GM21381 (cell line): ENCODE measurements at regions not wholly inside any gene's neighbourhood (a gene's known extent, or its start where the extent isn't known, plus 50 kb on each side); places are given as distances from the start of the nearest gene placed in this dataset.

Experiments used
- ATAC-seq: cut with Tn5 transposase; IDR thresholded peaks from one replicate; pipeline ENCODE4 v1.9.1; 2021; ENCODE audit warnings: mild to moderate bottlenecking, moderate library complexity; ENCODE audit not compliant: unreplicated experiment

DNA sequence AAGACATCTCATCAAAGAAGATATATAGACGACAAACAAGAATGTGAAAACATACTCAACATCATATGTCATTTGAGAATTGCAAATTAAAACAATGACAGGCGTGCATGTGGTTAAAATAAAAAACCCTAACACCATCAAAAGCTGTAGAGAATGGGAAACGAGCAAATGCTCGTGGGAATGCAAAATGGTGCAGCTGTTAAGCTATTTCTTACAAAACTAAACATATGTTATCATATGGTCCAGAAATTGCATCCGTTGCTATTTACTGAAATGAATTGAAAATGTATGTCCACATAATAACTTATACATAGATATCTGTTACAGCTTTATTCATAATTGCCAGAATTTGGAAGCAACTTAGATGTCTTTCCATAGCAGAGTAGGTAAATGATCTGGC is 574.4 kb downstream of the TNS3 start:
- ATAC-seq: no peak

DNA sequence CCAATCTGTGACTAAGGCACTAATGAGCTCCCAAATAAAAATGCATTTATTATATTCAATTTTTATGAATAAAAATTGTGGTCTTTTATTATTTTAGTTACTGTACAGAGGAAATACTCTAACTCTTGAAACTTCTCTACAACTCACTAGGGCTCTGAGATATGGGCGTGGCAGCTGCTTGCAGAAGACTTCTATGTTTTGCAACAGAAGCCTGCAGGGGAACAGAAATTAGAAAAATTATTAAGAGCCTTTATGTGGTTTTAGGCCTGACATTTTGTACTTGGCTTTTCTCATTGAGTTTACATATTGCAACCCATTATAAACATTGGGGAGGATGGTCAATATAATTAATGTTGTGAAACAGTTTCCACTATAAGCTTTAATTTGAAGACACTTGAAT is 581.4 kb downstream of the TNS3 start:
- no peak for ATAC-seq

DNA sequence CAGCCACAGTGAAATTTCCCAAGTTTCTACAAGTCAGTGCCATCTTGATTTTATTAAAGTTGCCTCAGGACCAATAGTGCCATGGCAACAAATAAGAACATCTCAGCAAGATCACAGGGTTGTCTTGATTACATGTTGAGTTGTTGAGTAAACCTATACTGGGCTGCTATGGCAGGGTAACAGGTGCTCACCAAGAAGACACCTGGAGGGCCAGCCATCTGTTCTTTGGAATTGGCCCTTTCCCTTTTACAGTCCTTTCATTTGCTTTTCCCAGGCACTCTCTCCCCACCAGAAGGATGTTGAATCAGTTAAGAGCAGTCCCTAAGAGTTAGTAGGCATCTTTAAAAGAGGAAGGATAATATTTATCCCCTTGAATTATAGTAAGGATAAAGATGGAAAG is 582.0 kb downstream of the TNS3 start:
- no peak for ATAC-seq

DNA sequence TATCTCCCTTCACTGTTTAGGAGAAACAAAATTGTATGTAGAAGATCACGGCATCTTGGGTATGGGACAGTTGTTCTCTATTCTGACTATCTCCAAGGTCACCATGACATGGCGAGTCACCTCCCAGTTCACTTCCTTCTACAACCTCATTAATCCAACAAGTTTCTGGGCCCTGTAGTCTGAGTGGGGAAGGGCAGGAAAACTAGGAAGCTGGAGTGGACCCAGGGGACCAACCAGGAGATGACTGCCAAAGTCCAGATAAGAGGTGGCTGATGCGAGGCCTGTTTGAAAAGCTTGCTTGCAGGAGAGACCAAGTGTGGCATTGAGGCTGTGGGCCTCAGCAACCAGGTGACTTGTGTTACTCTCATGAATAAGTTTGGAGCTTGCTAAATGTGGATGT is 584.9 kb downstream of the TNS3 start:
- ATAC-seq: no peak

DNA sequence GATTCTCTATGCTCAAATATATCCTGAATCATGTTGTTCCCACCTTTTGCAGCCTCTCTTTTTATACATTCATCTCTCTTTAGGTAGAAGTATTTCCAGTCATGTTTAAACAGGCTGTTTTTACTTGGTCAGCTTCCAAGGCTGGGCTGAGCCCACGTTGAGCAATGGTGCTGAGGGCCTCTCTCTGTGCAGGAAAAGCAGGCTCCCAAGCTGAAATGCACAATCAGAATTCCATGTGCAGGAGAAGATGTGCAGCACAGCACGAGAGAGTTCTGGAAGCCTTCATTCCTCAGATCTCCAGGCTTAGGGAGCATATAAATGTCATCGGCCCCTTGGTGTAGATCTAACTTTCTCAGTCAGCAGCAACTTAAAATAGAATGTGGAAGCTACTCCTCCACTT is 588.5 kb downstream of the TNS3 start:
- no peak for ATAC-seq

DNA sequence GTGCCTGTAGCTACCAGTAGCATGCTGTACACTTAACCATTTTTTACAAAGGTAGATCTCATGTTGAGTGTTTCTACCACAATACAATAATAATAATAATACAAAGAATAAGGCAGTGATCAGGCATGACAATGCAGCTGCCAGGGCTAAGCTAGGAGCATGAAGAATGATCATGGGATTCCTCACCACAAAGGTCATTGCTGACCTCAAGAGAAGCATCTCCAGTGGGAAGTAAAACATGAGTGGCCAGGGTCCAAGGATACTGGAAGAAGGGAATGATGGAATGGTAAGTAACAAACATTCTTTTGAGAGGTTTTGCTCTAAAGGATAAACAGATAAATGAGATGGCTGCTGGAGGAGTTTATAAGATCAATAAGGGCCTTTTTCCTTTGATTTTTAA is 591.1 kb downstream of the TNS3 start:
- no peak for ATAC-seq

DNA sequence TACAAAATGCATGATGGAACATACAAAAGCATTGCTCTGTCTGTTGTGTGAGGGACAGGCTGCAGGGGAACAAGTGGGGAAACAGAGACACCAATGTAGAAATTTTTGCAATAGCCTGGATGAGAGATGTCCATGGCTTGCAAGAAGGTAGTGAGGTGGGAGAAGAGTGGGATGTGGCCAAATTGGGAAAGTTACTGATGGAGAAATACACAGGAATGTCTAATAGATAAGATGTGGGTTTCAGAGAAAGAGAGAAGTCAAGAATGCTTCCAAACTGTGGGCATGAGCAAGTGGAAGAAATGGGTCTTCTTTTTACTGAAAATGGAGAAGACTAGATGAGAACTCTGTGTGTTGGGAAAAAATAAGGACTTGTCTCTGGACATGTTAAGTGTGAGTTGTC is 592.7 kb downstream of the TNS3 start:
- no peak for ATAC-seq

DNA sequence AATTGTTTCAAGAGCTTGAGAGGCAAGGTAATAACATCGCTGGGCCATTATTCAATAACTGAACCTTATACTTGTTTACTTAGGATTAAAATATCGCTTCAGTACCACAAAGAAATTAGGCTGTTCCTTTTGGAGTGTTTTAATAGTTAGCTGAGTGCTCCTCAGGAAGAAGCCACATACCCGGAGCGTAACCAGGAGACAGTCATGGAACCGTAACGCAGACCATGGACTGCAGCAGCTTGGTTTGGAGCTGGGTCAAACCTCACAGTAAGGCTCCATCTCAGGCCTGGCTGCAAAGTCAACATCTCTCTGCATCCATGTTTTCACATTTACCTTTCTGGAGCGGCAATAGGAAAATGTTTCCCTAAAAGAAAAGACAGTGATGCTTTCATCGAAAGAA is 599.0 kb downstream of the TNS3 start:
- ATAC-seq: no peak

DNA sequence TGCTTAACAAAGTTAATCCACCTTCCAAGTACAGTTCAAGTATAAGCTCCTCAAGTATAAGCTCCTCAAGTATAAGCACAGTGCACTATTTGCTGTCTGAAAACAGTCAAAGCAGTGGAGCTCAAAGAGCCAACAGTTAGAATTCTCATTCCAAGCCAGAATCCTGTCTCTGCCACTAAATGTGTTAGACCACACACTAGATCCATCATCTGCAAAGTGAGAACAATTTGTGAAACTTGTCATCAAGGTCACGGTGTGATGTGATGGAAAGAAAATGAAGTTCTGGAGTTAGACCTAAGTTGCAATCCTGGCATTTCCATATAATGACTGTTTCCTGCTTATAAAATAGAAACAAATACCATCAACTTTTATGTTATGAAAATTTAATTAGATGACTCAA is 602.5 kb downstream of the TNS3 start:
- ATAC-seq: no peak

DNA sequence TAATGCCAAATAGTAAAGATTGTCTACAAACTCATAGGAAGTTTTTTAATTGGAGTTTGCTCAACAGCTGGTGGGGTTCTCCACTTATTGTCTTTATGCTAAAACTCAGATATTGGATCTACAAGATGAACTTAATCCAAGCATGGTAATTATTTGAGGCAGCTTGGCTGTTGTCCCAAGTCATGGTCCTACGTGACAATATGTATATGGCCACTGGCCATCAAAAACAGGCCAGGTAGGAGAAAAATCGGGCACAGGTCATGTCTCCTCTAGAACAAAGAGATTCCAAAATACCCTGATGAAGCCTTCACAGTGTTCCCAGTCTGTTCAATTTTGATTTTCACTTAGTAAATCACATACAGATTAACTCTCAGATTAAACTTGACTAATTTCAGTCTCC is 606.4 kb downstream of the TNS3 start:
- ATAC-seq: no peak

DNA sequence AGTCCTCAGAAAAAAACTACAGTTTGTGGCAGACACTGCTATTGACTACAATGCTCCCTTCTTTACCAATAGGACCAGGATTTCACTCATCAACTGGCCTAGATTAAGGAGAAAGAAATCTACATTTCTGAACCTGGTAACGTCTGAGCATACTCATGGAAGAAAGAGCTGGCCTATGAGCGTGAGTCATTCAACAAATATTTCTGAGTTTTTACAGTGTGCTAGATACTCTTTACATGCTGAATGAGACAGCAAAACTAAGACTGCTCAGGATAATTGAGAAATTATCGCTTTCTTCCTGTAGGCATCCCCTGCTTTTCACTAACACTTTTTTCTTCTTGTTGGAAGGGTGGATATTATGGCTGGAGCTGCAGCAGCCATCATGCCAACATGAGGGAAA is 609.7 kb downstream of the TNS3 start:
- ATAC-seq: no peak

DNA sequence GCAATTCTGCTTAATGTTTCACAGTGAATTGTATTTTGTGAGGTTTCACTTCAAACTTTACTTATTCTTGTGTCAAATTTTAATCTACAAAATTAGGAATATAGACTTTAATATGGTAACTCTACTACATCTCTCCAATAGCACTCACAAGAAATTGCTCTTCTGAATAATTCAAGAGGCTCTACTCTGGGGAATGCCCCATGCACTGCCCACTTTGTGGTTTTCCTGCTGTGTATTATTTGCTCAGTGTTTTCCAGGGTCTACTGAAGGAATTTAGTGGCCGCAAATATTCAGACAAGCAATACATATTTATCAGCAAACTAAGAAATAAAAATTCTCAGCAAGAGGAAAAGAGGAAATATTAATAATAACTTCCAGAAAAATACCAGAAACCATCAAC is 611.4 kb downstream of the TNS3 start:
- ATAC-seq: no peak

DNA sequence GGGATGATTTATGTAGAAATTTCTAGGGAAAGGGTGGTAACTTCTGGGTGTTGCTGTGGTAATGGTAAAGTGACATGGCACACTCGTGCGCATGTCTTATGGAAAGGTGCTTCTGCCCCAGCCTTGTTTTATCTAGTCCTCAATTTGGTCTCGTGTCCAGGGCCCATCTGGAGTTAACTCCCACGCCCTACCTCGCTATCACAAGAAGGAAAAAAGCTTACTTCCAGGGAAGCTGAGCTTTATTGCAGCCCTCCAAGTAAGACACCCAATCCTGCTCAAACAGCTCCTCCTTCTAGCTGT is 611.8 kb downstream of the TNS3 start:
- ATAC-seq: no peak

DNA sequence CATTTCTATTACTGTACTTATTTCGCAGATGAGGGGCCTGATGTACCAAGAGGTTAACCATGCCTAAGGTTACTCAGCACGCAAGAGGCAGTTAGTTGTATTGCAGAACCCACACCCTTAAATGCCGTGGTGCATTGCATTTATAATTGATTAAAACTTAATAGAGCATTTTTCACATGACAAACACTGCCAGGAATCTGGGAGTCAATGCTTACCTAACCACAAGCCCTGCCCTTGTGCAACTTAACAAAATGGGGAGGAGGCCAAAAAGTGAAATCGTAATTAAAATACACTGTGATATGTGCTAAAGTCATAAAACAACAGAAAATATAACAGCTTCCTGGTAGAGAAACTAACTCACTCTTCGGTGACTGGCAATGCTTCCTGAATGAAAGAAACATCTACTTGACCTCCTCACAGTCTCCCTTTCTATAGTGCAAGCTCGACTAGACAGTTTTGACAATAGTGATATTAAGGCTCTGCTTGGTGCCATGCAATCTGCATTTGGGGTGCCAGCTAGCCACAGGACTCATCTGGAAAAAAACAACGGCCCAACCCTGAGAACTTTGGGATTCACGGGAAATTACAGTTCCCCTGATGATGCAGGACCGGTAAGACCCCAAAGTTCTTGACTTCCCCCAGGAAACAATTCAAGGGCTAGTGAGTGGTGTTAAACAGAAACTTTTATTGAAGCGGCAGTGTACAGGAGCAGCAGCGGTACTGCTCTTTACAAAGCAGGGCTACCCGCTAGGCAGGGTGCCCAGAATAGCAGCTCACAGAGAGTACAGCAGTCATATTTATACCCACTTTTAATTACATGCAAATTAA is 612.4 kb downstream of the TNS3 start:
- ATAC-seq: no peak

DNA sequence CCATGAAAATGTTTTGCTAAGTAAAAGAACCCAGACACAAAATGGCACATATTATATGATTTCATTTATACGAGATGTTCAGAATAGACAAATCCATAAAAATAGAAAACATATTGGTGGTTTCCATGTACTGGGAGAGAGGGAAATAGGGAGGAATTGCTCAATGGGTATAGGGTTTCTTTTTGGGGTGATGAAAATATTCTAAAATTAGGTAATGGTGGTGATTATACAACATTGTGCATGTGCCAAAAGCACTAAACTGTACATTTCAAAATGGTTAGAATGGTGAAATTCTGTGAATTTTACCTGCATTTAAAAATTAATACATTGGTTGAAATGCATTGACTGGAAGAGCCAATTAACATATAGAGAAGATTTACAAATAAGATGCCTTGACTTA is 613.9 kb downstream of the TNS3 start:
- ATAC-seq: no peak

DNA sequence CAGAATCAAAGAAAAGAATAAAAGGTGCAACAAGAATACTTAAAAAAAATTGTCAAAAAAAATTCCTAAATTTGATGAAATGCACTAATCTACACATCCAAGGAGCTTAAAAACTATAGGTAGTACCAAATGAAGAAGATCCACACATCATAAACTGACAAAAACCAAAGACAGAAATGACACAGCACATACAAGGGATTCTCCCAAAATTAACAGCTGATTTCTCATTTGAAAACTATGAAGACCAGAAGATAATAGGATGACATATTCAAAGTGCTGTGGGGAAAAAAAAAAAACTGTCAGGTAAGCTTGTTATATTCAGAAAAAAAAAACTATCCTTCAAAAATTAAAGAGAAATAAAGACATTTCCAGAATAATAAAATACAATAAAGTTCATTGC is 618.2 kb downstream of the TNS3 start:
- no peak for ATAC-seq

DNA sequence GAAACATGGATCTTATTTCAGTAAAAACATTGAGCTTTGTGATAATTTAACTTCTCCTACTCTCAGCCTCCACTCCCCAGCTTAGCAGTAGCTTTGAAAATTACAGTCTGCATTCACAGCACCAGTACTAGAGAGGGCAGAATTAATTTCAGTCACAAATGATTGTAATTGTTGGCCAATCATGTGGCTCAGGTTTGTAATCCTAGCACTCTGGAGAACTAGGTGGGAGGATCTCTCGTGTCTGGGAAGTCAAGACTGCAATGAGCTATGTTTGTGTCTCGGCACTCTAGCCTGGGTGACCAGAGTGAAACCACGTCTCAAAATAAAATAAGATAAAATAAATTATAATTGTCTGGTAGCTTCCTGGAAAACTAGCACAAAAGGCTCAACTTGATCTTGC is 620.9 kb downstream of the TNS3 start:
- no peak for ATAC-seq

DNA sequence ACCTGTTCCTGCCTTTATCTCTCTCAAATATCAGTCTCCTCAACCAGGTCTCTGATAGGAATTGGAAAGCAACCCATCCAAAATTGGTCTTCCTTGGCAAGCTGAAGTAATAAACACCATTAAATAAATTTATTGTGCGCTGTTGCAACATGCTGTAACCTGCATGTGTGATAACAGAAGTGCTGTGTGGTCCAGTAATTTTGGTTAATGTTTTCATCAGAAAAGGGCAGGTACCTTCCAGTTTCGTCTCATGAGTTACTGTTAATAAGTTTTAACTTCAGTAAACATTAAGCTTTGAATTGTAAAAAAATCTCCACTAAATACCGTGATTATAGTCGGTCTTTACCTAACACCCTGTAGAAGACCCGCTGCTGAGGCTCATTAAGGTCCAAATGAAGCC is 624.7 kb downstream of the TNS3 start:
- no peak for ATAC-seq

DNA sequence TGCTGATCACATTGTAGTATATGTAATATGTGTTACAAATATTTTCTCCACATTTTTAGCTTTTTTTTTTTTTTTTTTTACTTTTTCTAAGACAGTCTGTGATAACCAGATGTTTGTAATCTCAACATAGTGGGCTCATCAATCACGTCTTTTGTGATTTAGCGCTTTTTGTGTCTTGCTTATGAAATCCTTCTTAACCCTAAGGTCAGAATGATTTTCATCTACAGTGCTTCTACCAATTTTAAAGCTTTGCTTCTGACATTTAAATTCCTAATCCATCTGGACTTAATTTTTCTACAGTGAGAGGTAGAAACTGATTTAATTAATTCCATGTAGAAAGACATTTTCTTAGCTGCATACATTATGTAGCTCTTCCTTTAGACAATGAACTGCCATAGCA is 626.4 kb downstream of the TNS3 start:
- no peak for ATAC-seq

DNA sequence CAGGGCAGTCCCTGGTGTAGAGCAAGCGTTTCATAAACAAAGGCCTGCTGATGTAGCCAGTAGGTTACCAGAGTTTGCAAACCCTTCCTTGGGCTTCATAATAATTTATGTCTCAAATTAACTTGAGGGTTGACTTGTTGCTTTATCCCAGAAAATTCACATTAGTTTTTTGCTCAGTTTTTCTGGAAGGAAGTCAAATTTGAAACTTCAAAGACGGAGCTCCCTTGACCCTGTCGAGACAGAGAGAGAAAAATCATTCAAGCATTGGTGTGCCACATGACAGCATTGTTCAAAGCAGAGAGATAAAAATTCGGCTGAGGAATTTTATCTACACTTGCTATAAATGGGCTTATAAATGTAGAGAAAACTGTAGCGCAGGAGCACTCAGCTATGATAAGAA is 627.7 kb downstream of the TNS3 start:
- no peak for ATAC-seq

DNA sequence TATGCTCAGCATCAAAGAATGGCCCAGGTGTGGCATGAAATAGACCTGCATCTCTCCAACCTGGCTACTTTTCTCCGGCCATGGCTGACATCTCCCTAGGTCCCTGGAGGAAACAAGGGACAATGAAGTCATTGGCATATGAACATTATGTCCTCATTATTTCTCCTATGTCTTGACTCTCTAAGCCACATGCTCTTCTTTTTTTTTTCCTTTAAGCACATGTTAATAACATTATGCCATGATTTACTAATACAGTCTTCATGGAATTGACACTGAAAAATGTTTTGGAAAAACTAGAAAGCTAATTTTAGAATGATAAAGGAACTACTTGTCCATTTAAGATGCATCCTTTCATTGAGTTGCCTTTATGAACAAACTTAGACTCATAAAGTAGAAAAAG is 628.9 kb downstream of the TNS3 start:
- ATAC-seq: no peak

DNA sequence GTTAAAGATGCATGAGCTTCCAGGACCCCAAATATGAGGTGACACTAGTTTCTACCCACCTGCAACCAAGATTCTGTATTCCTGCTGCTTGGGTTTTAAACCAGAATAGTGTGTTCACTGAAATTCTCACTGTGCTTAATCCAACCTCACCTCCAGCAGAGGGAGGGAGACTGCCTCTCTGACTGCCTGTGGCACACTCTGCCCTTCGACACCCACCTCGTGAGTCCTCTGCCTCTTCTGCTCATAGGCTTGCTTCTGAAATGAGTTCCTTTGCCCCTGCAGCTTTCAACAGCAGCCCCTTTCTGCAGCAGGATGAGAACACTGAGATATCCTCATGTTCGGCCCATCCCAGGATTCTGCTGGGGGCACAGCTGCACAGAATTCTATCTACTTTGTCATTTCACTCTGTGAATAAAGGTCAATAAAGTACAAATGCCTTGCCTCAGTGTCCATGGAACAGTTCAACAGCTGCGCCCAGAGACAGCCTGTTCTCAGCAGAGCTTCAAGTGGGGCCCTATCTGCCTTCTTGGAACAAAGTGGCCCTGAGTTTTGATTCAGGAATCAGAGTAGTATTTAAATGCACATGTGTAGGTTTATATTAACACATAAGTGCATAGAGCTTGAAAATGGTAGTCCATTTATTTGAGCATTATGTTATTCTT is 632.5 kb downstream of the TNS3 start:
- no peak for ATAC-seq

DNA sequence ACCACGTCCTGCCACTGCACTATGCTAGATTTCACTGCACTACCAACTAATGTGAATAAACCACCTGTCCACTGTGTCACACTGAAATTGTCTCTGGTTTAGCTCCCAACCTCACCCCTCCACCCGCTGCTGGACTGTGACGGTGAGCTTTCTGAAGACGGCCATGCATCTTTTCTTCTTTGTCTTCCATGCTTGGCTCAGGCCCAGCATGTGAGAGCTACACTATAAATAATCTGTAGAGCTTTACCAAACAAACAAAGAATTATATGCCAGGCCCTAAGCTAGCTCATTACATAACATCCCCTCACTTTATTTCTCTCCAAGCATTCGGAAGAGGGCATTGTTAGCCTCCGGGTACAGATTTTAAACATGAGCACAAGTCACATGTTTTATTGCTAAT is 633.2 kb downstream of the TNS3 start:
- ATAC-seq: no peak
